Activated T-cell treated with anti-CD3 and anti-CD28 coated beads for 48 hours (primary cell): ENCODE measurements at regions not wholly inside any gene's neighbourhood (a gene's known extent, or its start where the extent isn't known, plus 50 kb on each side); places are given as distances from the start of the nearest gene placed in this dataset.
"Not testable (repeated sequence)": the region's sequence is repeated elsewhere in the genome, so short reads cannot be mapped to it uniquely, and the experiment has no call there.

Experiments used
- DNase-seq: peaks from one replicate; pipeline ENCODE4 v3.0.0-alpha.2; 2020; ENCODE audit warnings: low read depth

GRCh38 chrX:25442499-25442898 lies 426.7 kb upstream of the ARX start:
- DNase-seq: no peak

DNA sequence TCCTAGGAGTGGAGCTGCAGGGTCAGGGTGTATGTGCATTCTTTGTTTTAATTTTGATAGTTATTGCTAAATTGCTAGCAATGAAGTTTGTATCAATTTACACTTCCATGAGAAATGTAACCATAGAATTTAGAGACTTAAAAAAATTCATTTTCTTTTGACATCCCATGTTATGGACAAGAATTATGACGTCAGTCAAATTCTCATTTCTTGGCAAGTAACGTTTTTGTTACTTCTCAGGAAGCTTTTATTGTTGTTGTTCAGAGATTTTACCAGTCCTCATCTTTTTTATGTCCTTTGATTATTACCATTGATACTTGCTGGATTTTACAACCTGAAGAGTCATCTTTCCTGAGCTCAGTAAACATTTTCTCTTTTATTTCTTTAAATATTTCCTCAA lies 417.5 kb upstream of the ARX start:
- no peak for DNase-seq

DNA sequence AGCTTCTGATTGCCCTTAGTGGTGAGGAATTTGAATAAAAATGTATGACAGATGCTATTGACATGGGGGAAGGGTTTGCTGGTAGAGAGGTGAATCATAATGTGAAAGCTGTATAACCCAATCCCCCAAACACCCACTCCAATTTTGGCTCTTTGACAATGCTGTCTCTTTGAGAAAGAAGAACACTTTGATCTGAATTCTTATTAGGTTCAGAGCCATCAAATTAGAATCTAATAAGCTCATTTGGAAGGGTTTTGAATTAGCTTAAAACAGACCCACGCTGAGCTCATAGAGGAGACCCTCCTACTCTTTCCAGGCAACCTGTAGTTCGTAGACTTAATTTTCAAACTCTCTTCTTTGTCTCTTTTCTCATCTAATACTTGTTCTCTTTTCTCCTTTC lies 416.6 kb upstream of the ARX start:
- DNase-seq: no peak

DNA sequence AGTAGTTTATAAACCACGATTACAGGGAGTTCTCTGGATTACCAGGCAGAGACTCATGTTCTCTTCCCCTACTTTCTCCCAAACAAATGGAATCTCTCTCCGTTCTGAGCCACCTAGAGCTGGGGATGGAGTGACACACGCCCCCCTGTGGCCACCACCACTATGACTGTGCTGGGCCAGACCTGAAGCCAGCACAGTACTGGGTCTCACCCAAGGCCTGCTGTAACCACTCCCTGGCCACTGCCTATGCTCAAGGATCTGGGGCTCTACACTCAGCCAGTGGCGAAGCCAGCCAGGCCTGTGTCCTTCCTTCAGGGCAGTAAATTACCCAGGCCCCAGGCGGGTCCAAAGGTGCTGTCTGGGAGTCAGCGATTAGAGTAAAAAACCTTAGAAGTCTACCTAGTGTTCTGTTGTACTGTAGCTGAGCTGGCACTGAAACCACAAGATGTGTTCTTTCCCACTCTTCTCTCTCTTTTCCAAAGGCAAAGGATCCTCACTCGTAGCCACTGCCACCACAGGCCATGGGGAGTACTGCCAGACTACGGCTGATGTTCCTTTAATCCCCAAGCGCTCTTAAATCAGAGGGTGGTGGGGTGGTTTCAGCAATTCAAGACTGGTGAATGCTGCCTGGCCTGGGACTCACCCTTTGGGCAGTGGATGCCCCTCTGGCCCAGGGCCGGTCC lies 412.2 kb upstream of the ARX start:
- no peak for DNase-seq

GRCh38 chrX:25404163-25404562 lies 388.4 kb upstream of the ARX start:
- DNase-seq: not testable (repeated sequence)

DNA sequence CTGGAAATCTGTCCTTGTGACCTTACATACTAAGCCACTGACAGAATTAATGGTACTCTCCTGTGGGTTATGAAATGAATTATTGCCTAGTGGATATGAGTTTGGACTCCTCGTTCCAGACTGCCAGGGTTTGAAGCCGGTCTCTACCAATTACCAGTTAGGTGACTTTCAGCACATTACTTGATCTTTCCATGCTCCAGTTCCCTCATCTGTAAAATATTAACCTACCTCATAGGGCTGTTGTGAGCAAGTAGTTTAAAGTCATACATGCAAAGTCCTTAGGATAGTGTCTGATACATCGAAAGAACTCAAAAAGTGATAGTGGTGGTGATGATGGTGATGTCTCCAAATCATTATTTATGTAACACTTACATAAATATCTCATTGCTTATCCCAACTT lies 373.5 kb upstream of the ARX start:
- no peak for DNase-seq

DNA sequence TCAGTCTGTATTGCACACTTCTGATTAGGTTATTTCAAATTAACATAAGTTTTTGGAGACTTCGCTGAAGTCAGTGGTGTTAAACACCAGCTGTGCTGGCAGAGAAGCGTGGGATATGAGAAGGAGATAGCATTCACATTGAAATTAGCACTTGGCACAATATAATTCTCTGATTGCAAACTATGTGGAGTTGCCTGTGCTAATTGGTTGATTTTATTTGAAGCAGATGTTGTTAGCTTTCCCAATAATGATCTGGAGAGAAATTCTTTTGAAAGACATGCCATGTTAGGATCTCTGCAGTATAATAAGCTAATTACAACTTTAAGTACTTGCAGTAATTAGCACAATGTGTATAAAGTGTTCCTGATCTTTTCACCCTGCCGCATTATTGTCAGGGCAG lies 367.4 kb upstream of the ARX start:
- DNase-seq: no peak

- DNase-seq: no peak
Measured at GRCh38 chrX:25356456-25356855, 340.7 kb upstream of the ARX start.

GRCh38 chrX:25344161-25344936 lies 328.6 kb upstream of the ARX start:
- DNase-seq: no peak

GRCh38 chrX:25343060-25343459 lies 327.3 kb upstream of the ARX start:
- DNase-seq: no peak

DNA sequence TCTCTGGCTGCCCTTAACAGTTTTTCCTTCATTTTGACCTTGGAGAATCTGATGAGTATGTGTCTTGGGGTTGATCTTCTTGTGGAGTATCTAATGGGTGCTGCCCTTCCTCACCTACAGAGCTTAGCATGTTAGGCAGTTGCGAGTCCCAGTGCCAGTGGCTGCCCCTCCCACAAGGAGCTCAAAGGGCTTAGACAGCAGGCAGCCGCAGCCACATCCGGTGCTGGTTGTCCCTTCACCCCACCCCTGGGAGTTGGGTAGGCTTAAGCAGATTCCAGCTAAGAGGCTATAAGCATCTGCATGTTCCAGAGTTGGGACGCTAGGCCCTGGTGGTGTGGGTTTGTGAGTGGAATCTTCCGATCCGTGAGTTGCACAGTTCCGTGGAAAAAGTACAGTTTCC lies 322.1 kb upstream of the ARX start:
- DNase-seq: no peak

DNA sequence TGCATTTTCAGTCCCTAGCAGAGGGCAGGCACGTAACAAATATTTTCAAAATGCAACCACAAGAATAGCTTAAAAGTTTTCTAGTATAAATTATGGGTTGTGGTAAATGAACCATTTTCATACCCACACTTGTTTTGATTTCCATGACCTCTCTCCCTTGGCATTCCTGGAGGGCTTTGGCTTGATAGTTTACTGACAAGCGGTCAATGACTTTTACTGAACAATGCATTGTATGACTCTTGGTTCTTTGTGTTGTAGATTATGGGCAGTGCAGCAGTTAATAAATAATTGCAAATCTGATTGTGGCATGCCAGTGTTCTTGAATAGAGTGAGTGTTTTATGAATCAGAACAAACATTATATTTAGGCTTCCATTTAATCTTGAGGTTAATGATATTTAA lies 285.2 kb upstream of the ARX start:
- no peak for DNase-seq

GRCh38 chrX:25296850-25297249 lies 281.1 kb upstream of the ARX start:
- no peak for DNase-seq

DNA sequence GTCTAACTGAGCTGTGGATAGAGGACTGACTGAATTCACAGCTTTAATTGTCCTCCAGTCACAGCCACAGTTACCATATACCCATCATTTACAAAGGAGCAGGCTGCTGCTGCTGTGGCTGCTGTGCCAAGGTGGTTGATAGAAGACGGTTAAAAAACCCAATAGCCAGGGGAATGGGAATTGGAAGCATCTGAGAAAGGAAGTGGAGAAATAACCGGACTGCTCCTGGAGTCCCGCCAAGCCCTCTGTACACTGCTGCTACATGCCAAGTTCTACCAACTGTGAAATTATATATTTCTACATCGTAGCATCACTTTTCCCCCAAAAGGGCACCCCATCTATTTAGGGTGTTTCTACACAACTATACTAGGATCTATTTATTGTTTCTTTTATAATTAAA lies 279.7 kb upstream of the ARX start:
- DNase-seq: no peak

GRCh38 chrX:25290132-25290531 lies 274.4 kb upstream of the ARX start:
- no peak for DNase-seq

DNA sequence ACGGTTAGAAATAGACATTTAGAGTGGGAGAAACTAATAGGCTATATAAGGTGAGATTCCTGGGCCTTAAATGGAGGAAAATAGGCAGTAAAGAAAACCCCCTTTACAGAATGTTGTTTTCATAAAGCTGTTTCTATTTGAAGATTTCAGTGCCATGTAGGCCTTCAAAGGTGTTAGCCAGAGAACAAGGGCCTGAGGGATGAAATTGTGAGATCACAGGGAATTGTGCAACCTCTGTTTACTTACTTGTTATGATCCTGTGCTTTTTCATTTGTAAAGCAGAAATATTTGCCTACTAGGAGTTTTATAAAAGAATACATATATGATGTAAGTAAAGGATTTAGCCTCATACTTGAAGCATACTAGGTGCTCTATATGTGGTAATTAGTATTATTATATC lies 272.9 kb upstream of the ARX start:
- no peak for DNase-seq

DNA sequence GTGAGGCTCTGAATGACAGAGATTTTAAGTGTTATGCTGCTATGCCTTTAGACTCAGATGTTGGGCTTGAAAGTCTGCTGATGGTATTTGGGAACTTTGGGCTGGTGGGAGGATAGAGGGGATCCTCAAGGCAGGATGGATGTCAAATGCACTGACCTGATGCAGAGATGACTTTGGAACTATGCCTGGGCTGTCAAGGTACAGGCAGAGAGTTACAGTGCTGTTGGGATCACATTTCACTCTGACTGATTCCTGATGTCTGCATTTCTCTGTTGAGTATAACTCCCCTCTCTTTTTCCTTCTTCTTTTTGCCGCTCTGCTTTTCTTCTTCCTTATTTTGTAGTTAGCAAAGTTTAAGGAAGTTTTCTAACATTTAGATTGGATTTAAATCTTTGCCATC lies 271.8 kb upstream of the ARX start:
- DNase-seq: no peak

- no peak for DNase-seq
Measured at GRCh38 chrX:25285598-25285997, 269.8 kb upstream of the ARX start.

DNA sequence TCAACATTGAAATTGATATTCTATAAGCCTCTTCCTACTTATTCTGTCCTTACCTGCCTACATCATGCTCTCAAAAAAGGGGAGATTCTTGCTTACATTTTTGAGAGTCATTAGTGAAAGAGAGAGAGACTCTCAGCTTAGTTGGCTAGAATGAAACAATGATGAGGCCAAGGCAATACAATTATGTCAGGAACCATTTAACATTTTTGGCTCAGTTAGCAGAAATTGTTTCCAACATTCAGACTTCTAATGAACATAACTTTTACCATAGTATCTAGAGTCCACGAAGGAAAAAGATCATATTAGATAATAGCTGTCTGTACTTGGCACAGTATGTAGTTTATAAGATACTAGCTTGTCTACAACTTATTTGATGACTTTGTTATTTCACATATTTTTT lies 263.7 kb upstream of the ARX start:
- no peak for DNase-seq

DNA sequence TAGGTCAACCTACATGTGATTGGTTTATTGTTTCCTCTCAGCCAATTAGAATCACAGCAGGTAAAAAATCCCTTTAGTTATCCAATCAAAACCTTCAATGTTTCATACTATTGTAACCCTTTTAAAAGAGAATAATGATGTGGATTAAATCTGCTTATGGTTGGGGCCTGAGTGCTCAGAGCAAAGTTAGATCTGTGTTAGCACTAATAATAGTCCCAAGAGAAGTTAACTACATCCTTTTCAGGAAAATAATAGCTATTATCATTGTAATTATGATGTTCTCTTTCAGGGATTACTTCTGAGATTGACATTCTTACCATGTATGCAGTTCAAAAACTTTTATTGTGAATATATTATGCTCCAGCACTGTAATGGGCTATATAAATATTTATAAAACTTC lies 262.6 kb upstream of the ARX start:
- DNase-seq: no peak

DNA sequence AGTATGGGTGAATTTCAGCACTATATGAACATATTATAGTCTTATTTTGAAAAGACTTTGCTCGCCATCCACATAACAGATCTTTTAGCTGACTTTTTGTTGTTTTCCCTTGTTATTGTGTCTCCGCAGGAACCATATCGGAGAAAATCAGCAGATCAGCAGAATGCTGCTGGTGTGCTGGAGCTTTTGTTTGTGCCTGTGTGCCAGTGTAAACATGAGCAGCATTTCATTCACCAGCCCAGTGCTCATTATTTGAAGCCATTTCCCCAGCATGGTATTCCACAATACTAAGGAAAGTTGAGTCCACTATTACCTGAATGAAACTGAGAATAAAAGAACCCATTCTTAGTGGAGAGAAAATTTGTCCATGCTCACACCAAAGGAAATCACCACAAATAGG lies 261.8 kb upstream of the ARX start:
- no peak for DNase-seq

DNA sequence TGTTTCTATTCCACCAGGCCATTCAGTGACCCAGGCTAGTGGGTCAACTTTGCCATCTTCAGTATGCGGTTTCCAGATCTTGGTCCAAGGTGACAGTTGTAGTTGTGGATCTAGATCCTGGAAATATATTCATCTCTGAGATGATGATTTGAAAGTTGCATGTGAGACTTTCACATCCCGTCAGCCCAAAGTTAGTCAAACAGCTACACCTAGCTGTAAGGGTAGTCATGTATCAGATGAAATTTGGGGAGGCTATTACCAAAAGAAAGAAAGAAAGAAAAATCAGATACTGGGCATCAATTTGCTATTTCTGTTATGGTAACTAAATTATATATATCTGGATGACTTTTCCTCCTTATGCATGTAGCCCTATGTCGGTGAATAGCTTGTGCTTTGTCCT lies 259.4 kb upstream of the ARX start:
- no peak for DNase-seq

GRCh38 chrX:25241461-25241860 lies 225.7 kb upstream of the ARX start:
- DNase-seq: no peak

DNA sequence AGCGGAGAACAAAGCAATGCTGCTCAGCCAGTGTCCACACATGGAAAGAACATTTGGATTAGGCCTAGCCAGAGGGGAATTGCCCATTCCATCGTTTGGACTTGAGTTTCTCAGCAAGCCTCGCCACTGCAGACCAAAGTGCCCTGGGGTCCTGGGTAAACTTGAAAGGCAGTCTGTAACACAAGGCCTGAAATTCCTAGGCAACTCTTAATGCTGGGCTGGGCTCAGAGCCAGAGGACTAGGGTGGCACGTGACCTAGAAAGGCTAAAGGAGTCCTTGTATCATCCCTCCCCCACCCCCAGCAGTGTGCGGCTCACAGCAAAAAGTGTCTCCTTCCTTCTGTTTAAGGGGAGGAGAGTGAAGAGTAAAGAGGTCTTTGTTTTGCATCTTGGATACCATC lies 210.4 kb upstream of the ARX start:
- no peak for DNase-seq
